ENCODE measurements at regions not wholly inside any gene's neighbourhood (a gene's known extent, or its start where the extent isn't known, plus 50 kb on each side); places are given as distances from the start of the nearest gene placed in this dataset.
A peak's percentile ranks its signal among the peaks of the same experiment; 100 is the strongest.

- H3K4me3 ChIP-seq (ENCODE audit: low read length), result no peak overlapping the region
- DNase-seq (ENCODE audit: low read depth), result no peak
- no peaks in the 10 kb centered on the region for H3K27me3 ChIP-seq (replicated peaks; ENCODE audit: control insufficient read depth, insufficient read depth, low read length)
- H3K4me1 ChIP-seq (ENCODE audit: control insufficient read depth, insufficient read depth, low read length), result peaks cover 8% of the 10 kb centered on the region
- no peaks in the 10 kb centered on the region for H3K9me3 ChIP-seq (ENCODE audit: control insufficient read depth, low read length)
- no peaks in the 10 kb centered on the region for H3K36me3 ChIP-seq (ENCODE audit: control insufficient read depth, insufficient read depth, low read length, severe bottlenecking)
- H3K9ac ChIP-seq (ENCODE audit: low read length), result no peak overlapping the region
These were observed 410.3 kb downstream of the PID1 start for GRCh38 chr2:228860601-228861285.

GRCh38 chr2:228853151-228853550 lies 417.9 kb downstream of the PID1 start:
- Histone ChIP-seq H3K27me3 (replicated peaks; ENCODE audit: control insufficient read depth, insufficient read depth, low read length) (no peaks in the 10 kb centered on the region), H3K9ac (ENCODE audit: low read length) (no peak overlapping the region), H3K4me1 (ENCODE audit: control insufficient read depth, insufficient read depth, low read length) (no peaks in the 10 kb centered on the region), H3K9me3 (ENCODE audit: control insufficient read depth, low read length) (no peaks in the 10 kb centered on the region), H3K4me3 (ENCODE audit: low read length) (no peak overlapping the region), H3K36me3 (ENCODE audit: control insufficient read depth, insufficient read depth, low read length, severe bottlenecking) (no peaks in the 10 kb centered on the region)
- DNase-seq (ENCODE audit: low read depth), result no peak

GRCh38 chr2:228848638-228849037 lies 422.4 kb downstream of the PID1 start:
- Histone ChIP-seq H3K27me3 (replicated peaks; ENCODE audit: control insufficient read depth, insufficient read depth, low read length) (no peaks in the 10 kb centered on the region), H3K9ac (ENCODE audit: low read length) (no peak overlapping the region), H3K4me3 (ENCODE audit: low read length) (no peak overlapping the region), H3K9me3 (ENCODE audit: control insufficient read depth, low read length) (no peaks in the 10 kb centered on the region), H3K4me1 (ENCODE audit: control insufficient read depth, insufficient read depth, low read length) (peaks cover 3% of the 10 kb centered on the region), H3K36me3 (ENCODE audit: control insufficient read depth, insufficient read depth, low read length, severe bottlenecking) (no peaks in the 10 kb centered on the region)
- no peak for DNase-seq (ENCODE audit: low read depth)

GRCh38 chr2:228847684-228848083 lies 423.4 kb downstream of the PID1 start:
- Histone ChIP-seq H3K36me3 (ENCODE audit: control insufficient read depth, insufficient read depth, low read length, severe bottlenecking) (no peaks in the 10 kb centered on the region), H3K4me3 (ENCODE audit: low read length) (no peak overlapping the region), H3K9ac (ENCODE audit: low read length) (no peak overlapping the region), H3K4me1 (ENCODE audit: control insufficient read depth, insufficient read depth, low read length) (peaks cover 3% of the 10 kb centered on the region), H3K9me3 (ENCODE audit: control insufficient read depth, low read length) (no peaks in the 10 kb centered on the region), H3K27me3 (replicated peaks; ENCODE audit: control insufficient read depth, insufficient read depth, low read length) (no peaks in the 10 kb centered on the region)
- peak; percentile 81 for DNase-seq (ENCODE audit: low read depth)

GRCh38 chr2:228846161-228846560 lies 424.9 kb downstream of the PID1 start:
- Histone ChIP-seq H3K27me3 (replicated peaks; ENCODE audit: control insufficient read depth, insufficient read depth, low read length) (no peaks in the 10 kb centered on the region), H3K9ac (ENCODE audit: low read length) (no peak overlapping the region), H3K9me3 (ENCODE audit: control insufficient read depth, low read length) (no peaks in the 10 kb centered on the region), H3K4me3 (ENCODE audit: low read length) (no peak overlapping the region), H3K36me3 (ENCODE audit: control insufficient read depth, insufficient read depth, low read length, severe bottlenecking) (no peaks in the 10 kb centered on the region), H3K4me1 (ENCODE audit: control insufficient read depth, insufficient read depth, low read length) (peaks cover 14% of the 10 kb centered on the region)
- DNase-seq (ENCODE audit: low read depth), result peak; percentile 82

- DNase-seq (ENCODE audit: low read depth), result peak; percentile 49
- peaks cover 14% of the 10 kb centered on the region for H3K4me1 ChIP-seq (ENCODE audit: control insufficient read depth, insufficient read depth, low read length)
- H3K9ac ChIP-seq (ENCODE audit: low read length), result no peak overlapping the region
- H3K27me3 ChIP-seq (replicated peaks; ENCODE audit: control insufficient read depth, insufficient read depth, low read length), result no peaks in the 10 kb centered on the region
- H3K9me3 ChIP-seq (ENCODE audit: control insufficient read depth, low read length), result no peaks in the 10 kb centered on the region
- no peak overlapping the region for H3K4me3 ChIP-seq (ENCODE audit: low read length)
- no peaks in the 10 kb centered on the region for H3K36me3 ChIP-seq (ENCODE audit: control insufficient read depth, insufficient read depth, low read length, severe bottlenecking)
These were observed 425.7 kb downstream of the PID1 start for GRCh38 chr2:228845162-228845925.

GRCh38 chr2:228841877-228842276 lies 429.2 kb downstream of the PID1 start:
- Histone ChIP-seq H3K27me3 (replicated peaks; ENCODE audit: control insufficient read depth, insufficient read depth, low read length) (no peaks in the 10 kb centered on the region), H3K4me1 (ENCODE audit: control insufficient read depth, insufficient read depth, low read length) (peaks cover 20% of the 10 kb centered on the region), H3K36me3 (ENCODE audit: control insufficient read depth, insufficient read depth, low read length, severe bottlenecking) (no peaks in the 10 kb centered on the region), H3K9me3 (ENCODE audit: control insufficient read depth, low read length) (no peaks in the 10 kb centered on the region), H3K4me3 (ENCODE audit: low read length) (peak overlapping the region; percentile 60), H3K9ac (ENCODE audit: low read length) (peak overlapping the region; percentile 11)
- peak; percentile 62 for DNase-seq (ENCODE audit: low read depth)

- H3K4me1 ChIP-seq (ENCODE audit: control insufficient read depth, insufficient read depth, low read length), result peaks cover 20% of the 10 kb centered on the region
- no peaks in the 10 kb centered on the region for H3K27me3 ChIP-seq (replicated peaks; ENCODE audit: control insufficient read depth, insufficient read depth, low read length)
- H3K9ac ChIP-seq (ENCODE audit: low read length), result peak overlapping the region; percentile 11
- no peaks in the 10 kb centered on the region for H3K36me3 ChIP-seq (ENCODE audit: control insufficient read depth, insufficient read depth, low read length, severe bottlenecking)
- no peak for DNase-seq (ENCODE audit: low read depth)
- H3K9me3 ChIP-seq (ENCODE audit: control insufficient read depth, low read length), result no peaks in the 10 kb centered on the region
- H3K4me3 ChIP-seq (ENCODE audit: low read length), result peak overlapping the region; percentile 60
These were observed 429.6 kb downstream of the PID1 start for GRCh38 chr2:228841475-228841874.

- H3K4me1 ChIP-seq (ENCODE audit: control insufficient read depth, insufficient read depth, low read length), result peaks cover 17% of the 10 kb centered on the region
- H3K9ac ChIP-seq (ENCODE audit: low read length), result no peak overlapping the region
- no peaks in the 10 kb centered on the region for H3K36me3 ChIP-seq (ENCODE audit: control insufficient read depth, insufficient read depth, low read length, severe bottlenecking)
- peak overlapping the region; percentile 20 for H3K4me3 ChIP-seq (ENCODE audit: low read length)
- no peaks in the 10 kb centered on the region for H3K9me3 ChIP-seq (ENCODE audit: control insufficient read depth, low read length)
- no peaks in the 10 kb centered on the region for H3K27me3 ChIP-seq (replicated peaks; ENCODE audit: control insufficient read depth, insufficient read depth, low read length)
- no peak for DNase-seq (ENCODE audit: low read depth)
These were observed 430.4 kb downstream of the PID1 start for GRCh38 chr2:228840743-228841114.

GRCh38 chr2:228840113-228840742 lies 430.9 kb downstream of the PID1 start:
- Histone ChIP-seq H3K4me3 (ENCODE audit: low read length) (peak overlapping the region; percentile 20), H3K27me3 (replicated peaks; ENCODE audit: control insufficient read depth, insufficient read depth, low read length) (no peaks in the 10 kb centered on the region), H3K9me3 (ENCODE audit: control insufficient read depth, low read length) (no peaks in the 10 kb centered on the region), H3K36me3 (ENCODE audit: control insufficient read depth, insufficient read depth, low read length, severe bottlenecking) (no peaks in the 10 kb centered on the region), H3K9ac (ENCODE audit: low read length) (no peak overlapping the region), H3K4me1 (ENCODE audit: control insufficient read depth, insufficient read depth, low read length) (peaks cover 17% of the 10 kb centered on the region)
- DNase-seq (ENCODE audit: low read depth), result no peak

GRCh38 chr2:228839421-228839876 lies 431.6 kb downstream of the PID1 start:
- H3K4me3 ChIP-seq (ENCODE audit: low read length), result no peak overlapping the region
- no peaks in the 10 kb centered on the region for H3K27me3 ChIP-seq (replicated peaks; ENCODE audit: control insufficient read depth, insufficient read depth, low read length)
- H3K36me3 ChIP-seq (ENCODE audit: control insufficient read depth, insufficient read depth, low read length, severe bottlenecking), result no peaks in the 10 kb centered on the region
- H3K4me1 ChIP-seq (ENCODE audit: control insufficient read depth, insufficient read depth, low read length), result peaks cover 17% of the 10 kb centered on the region
- peak; percentile 9 for DNase-seq (ENCODE audit: low read depth)
- no peaks in the 10 kb centered on the region for H3K9me3 ChIP-seq (ENCODE audit: control insufficient read depth, low read length)
- H3K9ac ChIP-seq (ENCODE audit: low read length), result no peak overlapping the region
